ENCODE measurements at regions not wholly inside any gene's neighbourhood (a gene's known extent, or its start where the extent isn't known, plus 50 kb on each side); places are given as distances from the start of the nearest gene placed in this dataset.

DNA sequence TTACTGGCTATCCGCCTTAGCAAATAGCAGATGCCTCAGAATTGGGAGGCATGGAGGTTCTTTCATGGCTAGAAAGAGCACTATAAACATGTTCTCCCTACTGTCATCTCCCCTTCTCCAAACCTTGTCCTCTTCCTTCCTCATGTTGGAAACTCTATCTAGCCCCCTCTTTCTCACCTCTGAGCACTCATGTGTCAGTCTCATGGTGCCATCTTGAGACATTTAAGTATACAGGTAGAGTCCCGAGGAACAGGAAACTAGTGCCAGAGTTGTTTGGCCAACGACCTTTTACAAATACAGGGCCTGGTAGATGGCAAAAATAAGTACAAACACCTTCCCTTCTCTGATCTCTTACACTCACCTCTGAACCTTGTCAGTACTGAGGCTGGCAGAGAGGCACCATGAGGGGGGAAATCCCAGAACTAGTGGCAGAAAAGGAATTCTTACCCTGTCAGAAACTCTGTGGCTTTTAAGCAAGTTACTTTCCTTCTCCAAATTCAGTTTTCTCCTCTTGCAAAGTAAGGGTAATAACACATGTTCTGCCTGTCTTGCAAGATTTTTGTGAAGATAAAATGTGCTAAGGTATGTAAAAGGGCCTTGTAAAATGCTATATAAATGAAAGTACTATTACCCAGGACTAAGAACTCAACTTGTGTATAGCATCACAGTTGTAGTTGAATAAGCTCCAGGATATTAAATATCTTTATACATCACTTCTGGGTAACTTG is 94.1 kb upstream of the SNX2 start:
- no peak for TF ChIP-seq EP300 (IDR thresholded peaks at IDR 0.05)
- TF ChIP-seq CTCF (IDR thresholded peaks at IDR 0.05), result no peak

Measured in stomach (tissue), 4 donors.